ENCODE measurements at regions not wholly inside any gene's neighbourhood (a gene's known extent, or its start where the extent isn't known, plus 50 kb on each side); places are given as distances from the start of the nearest gene placed in this dataset.
A peak's percentile ranks its signal among the peaks of the same experiment; 100 is the strongest.

DNA sequence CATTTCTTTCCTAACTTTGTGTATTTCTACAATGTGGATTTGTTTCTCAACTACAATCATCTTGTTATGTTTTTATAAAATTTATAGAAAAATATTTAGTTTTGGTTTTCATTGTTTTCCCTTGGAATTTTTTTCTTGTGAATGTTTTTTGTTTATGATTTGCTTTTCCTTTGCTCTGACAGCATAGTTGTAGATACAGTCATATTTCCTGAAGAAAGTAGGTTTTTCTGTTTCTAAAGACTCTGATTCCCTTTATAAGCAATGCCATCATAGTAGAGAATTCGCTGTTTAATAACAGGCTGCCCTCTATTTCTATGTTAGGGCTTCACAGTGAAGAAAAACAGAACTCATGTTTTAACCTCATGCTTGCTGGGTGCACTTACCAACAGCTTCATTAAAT is 482.3 kb downstream of the ZBBX start:
- DNase-seq (ENCODE audit: low read depth), result no peak

DNA sequence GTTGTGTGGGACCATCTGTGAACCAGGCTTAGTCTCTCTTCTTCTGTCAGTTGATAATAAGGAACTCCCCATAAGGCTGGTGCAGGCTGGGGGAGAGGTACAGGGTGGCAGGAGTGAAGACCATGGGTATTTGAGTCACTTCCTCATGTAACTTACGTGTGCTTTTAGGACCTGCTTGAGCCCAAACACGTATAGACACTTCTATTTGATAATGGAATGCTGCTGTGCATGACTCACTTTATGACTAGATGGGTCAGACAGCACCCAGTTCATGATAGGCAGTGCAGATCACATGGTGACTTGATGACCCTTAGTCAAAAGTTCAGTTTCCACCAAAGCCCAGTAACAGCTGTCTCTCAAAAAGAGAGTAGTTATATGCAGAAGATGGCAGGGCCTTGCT is 490.9 kb downstream of the ZBBX start:
- peak; percentile 69 for DNase-seq (ENCODE audit: low read depth)
- TF ChIP-seq, protein P1, sequence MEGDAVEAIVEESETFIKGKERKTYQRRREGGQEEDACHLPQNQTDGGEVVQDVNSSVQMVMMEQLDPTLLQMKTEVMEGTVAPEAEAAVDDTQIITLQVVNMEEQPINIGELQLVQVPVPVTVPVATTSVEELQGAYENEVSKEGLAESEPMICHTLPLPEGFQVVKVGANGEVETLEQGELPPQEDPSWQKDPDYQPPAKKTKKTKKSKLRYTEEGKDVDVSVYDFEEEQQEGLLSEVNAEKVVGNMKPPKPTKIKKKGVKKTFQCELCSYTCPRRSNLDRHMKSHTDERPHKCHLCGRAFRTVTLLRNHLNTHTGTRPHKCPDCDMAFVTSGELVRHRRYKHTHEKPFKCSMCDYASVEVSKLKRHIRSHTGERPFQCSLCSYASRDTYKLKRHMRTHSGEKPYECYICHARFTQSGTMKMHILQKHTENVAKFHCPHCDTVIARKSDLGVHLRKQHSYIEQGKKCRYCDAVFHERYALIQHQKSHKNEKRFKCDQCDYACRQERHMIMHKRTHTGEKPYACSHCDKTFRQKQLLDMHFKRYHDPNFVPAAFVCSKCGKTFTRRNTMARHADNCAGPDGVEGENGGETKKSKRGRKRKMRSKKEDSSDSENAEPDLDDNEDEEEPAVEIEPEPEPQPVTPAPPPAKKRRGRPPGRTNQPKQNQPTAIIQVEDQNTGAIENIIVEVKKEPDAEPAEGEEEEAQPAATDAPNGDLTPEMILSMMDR (IDR thresholded peaks at IDR 0.05; ENCODE audit: insufficient read depth, low read depth, low read length, missing control alignments), result no peak
- no peak overlapping the region for H3K4me3 ChIP-seq (ENCODE audit: low read length)

More for the DNA sequence above, 482.3 kb downstream of the ZBBX start:
- no peak overlapping the region for H3K4me3 ChIP-seq (ENCODE audit: low read length)
- TF ChIP-seq, protein P1 (IDR thresholded peaks at IDR 0.05; ENCODE audit: insufficient read depth, low read depth, low read length, missing control alignments), result no peak

DNA sequence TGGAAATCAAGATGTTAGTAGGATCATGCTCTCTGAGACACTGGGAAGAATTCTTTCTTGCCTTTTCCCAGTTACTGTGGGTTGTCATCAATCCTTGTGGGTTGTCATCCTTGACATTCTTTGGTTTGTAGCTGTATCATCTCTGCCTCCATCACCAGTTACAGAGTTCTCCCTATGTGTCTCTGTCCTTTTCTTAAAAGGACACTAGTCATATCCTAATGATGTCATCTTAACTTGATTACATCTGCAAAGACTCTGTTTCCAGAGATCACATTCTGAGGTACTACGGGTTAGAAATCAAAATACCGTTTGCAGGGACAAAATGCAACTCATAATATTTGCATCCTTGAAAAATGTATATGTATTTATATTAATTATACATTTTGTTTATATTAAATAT is 500.4 kb downstream of the ZBBX start:
- no peak overlapping the region for H3K4me3 ChIP-seq (ENCODE audit: low read length)
- no peak for DNase-seq (ENCODE audit: low read depth)
- TF ChIP-seq, protein P1 (IDR thresholded peaks at IDR 0.05; ENCODE audit: insufficient read depth, low read depth, low read length, missing control alignments), result no peak

DNA sequence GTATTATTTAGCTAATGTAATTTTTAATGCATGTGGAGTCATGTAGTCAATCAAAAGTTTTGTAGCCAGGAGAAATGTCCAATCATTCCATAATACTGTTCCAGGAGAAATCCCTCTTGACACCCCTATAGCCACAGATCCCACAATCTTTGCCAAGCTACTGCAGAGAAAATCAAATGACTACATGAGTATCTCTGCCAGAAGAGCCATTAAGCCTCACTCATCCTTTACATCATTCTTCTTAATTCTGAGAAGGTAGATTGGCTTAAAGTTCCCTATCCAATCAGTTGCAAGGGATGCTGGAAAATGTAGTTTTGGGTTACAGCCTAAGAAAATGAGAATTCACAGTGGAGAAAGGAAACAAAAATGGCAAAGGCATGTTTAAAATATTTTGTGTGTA is 502.1 kb downstream of the ZBBX start:
- no peak overlapping the region for H3K4me3 ChIP-seq (ENCODE audit: low read length)
- TF ChIP-seq, protein P1 (IDR thresholded peaks at IDR 0.05; ENCODE audit: insufficient read depth, low read depth, low read length, missing control alignments), result no peak
- DNase-seq (ENCODE audit: low read depth), result no peak

DNA sequence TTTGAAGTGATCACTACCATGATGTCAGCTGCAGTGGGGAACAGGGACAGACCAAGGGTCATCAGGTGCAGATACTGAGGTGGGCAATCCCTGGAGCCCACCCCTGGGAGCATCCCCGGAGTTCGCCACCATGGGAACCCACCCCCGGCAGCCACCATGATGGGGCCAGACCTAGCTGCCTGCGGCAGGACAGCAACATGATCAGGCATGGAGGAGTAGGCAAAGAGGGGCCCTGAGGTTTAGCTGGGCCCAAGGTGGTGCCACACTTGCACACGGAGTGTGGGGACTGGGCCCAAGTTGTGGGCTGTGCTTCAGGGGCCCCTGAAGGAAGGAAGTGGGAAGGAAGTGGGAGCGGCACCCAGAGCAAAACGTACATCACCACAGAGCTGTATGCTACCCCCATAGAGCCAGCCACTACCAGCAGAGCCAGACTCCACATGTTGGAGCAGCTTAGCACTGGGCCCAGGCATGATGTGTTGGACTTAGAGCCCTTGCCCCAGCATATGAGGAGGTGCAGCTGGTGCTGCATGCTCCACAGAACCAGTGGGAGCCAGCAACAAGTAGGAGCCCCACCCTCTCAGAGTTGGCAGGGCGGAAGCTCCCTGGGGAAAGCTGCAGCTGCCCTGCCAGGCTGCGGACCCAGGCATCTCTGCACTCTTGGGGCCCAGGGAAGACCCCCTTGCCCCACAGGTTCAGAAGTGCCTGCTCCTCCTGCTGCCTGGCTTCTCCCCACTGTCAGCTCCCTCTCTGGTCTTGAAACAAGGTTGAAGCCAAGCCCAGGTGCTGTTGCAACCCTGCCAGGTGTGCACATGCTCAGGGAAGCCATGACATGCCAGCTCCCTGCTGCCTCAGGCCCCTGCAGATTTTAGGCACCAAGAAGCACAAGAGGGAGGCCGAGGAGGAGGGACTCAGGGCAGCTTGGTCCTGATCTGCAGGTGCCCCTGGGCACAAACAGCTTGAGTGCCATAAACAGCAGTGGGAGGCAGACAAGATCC is 515.3 kb downstream of the ZBBX start:
- H3K4me3 ChIP-seq (ENCODE audit: low read length), result no peak overlapping the region
- no peak for DNase-seq (ENCODE audit: low read depth)
- TF ChIP-seq, protein P1 (IDR thresholded peaks at IDR 0.05; ENCODE audit: insufficient read depth, low read depth, low read length, missing control alignments), result no peak

DNA sequence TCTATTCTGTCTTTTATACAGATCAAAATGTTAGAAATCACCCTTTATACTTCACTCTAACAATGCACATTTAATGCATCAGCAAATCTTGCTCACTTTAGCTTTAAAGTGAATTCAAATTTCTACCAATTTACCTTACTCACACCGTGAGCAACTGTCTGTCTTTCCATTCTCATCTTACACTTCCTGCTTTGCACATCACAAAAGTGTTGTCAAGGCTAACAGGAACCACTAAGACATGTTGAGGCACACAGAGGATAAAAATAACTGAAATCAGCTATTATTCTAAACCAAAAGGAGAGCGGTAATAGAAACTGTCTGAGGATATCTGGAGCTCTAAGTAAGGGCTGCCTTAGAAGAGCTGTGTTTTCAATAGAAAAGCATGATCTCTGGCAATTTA is 519.9 kb downstream of the ZBBX start:
- TF ChIP-seq, protein P1 (IDR thresholded peaks at IDR 0.05; ENCODE audit: insufficient read depth, low read depth, low read length, missing control alignments), result no peak
- no peak overlapping the region for H3K4me3 ChIP-seq (ENCODE audit: low read length)
- DNase-seq (ENCODE audit: low read depth), result peak; percentile 63

Measured in epithelial cell of esophagus (primary cell).